Ishikawa (cell line): ENCODE measurements at regions not wholly inside any gene's neighbourhood (a gene's known extent, or its start where the extent isn't known, plus 50 kb on each side); places are given as distances from the start of the nearest gene placed in this dataset.

Experiments
- CEBPB ChIP-seq: IDR thresholded peaks from 2 replicates; pipeline ENCODE4 v1.6.1; 2012
- CREB1 ChIP-seq: IDR thresholded peaks from 2 replicates; pipeline ENCODE4 v1.6.1; 2012; ENCODE audit warnings: low read depth
- EGR1 ChIP-seq: IDR thresholded peaks from 2 replicates; pipeline ENCODE4 v1.6.1; 2012
- EP300 ChIP-seq: IDR thresholded peaks from 2 replicates; pipeline ENCODE4 v1.6.1; 2012; ENCODE audit warnings: borderline replicate concordance
- FOXM1 ChIP-seq: IDR thresholded peaks from 2 replicates; pipeline ENCODE4 v1.6.1; 2012; ENCODE audit warnings: low read depth, borderline replicate concordance
- MAX ChIP-seq: IDR thresholded peaks from 2 replicates; pipeline ENCODE4 v1.6.1; 2012
- NFIC ChIP-seq: IDR thresholded peaks from 2 replicates; pipeline ENCODE4 v1.6.1; 2012
- RAD21 ChIP-seq: IDR thresholded peaks from 2 replicates; pipeline ENCODE4 v1.6.1; 2012; ENCODE audit warnings: low read depth
- REST ChIP-seq: IDR thresholded peaks from 2 replicates; pipeline ENCODE4 v1.6.1; 2012; ENCODE audit warnings: low read depth, mild to moderate bottlenecking
- TAF1 ChIP-seq: IDR thresholded peaks from 2 replicates; pipeline ENCODE4 v1.6.1; 2012; ENCODE audit warnings: low read depth, mild to moderate bottlenecking
- TCF12 ChIP-seq: IDR thresholded peaks from 2 replicates; pipeline ENCODE4 v1.6.1; 2012; ENCODE audit warnings: low read depth
- TEAD4 ChIP-seq: IDR thresholded peaks from 2 replicates; pipeline ENCODE4 v1.6.1; 2012
- USF1 ChIP-seq: IDR thresholded peaks from 2 replicates; pipeline ENCODE4 v1.6.1; 2012
- YY1 ChIP-seq: IDR thresholded peaks from 2 replicates; pipeline ENCODE4 v1.6.1; 2012; ENCODE audit warnings: low read depth
- ZBTB7A ChIP-seq: IDR thresholded peaks from 2 replicates; pipeline ENCODE4 v1.6.1; 2012; ENCODE audit warnings: low read depth

- TF ChIP-seq NFIC, result no peak
- TF ChIP-seq TCF12, result no peak
- no peak for TF ChIP-seq MAX
- TF ChIP-seq CREB1, result no peak
- no peak for TF ChIP-seq REST
Measured at GRCh38 chr2:221276601-221277000, 295.5 kb downstream of the EPHA4 start.

GRCh38 chr2:221282386-221282785, 289.7 kb downstream of the EPHA4 start:
- TF ChIP-seq EGR1, result no peak
- TF ChIP-seq USF1, result no peak
- no peak for TF ChIP-seq EP300
- no peak for TF ChIP-seq TEAD4
- no peak for TF ChIP-seq CEBPB
- TF ChIP-seq ZBTB7A, result no peak
- no peak for TF ChIP-seq NFIC
- no peak for TF ChIP-seq REST
- no peak for TF ChIP-seq TCF12
- no peak for TF ChIP-seq RAD21

- TF ChIP-seq TCF12 (no peak), RAD21 (no peak), ZBTB7A (no peak), USF1 (no peak), TEAD4 (no peak), MAX (no peak), REST (no peak), EP300 (no peak), YY1 (no peak), CREB1 (no peak), NFIC (no peak), CEBPB (no peak), EGR1 (no peak), TAF1 (no peak), FOXM1 (no peak)
Measured at GRCh38 chr2:221283896-221284545, 288.1 kb downstream of the EPHA4 start.

- TF ChIP-seq RAD21 (no peak), YY1 (no peak), REST (no peak)
Measured at GRCh38 chr2:221285148-221285547, 287.0 kb downstream of the EPHA4 start.
